Activated T-cell treated with anti-CD3 and anti-CD28 coated beads for 1 hour (primary cell): ENCODE measurements at regions not wholly inside any gene's neighbourhood (a gene's known extent, or its start where the extent isn't known, plus 50 kb on each side); places are given as distances from the start of the nearest gene placed in this dataset.
"Not testable (repeated sequence)": the region's sequence is repeated elsewhere in the genome, so short reads cannot be mapped to it uniquely, and the experiment has no call there.

ENCODE experiments used
- DNase-seq: peaks from one replicate; pipeline ENCODE4 v3.0.0-alpha.2; 2020; ENCODE audit warnings: low read depth

GRCh38 chr15:84547150-84547549 is 53.7 kb upstream of the ZSCAN2 start:
- DNase-seq: not testable (repeated sequence)

GRCh38 chr15:84550503-84550902 is 50.3 kb upstream of the ZSCAN2 start:
- not testable (repeated sequence) for DNase-seq
